Nephron (organoid): ENCODE measurements at regions not wholly inside any gene's neighbourhood (a gene's known extent, or its start where the extent isn't known, plus 50 kb on each side); places are given as distances from the start of the nearest gene placed in this dataset.

Experiments used
- H3K27ac Mint-ChIP-seq, 3 experiments: 2 replicates each; pipeline ENCODE4 v1.8.0; 2020; ENCODE audit warnings: mixed read lengths in 3 of 3, mild to moderate bottlenecking in 2 of 3, moderate library complexity in 1 of 3
- H3K27me3 Mint-ChIP-seq: 2 replicates; pipeline ENCODE4 v1.8.0; 2021; ENCODE audit warnings: low read depth, mild to moderate bottlenecking, moderate library complexity, mixed read lengths
- H3K36me3 Mint-ChIP-seq: 2 replicates; pipeline ENCODE4 v1.8.0; 2020; ENCODE audit warnings: low read depth, mixed read lengths
- H3K4me1 Mint-ChIP-seq: 2 replicates; pipeline ENCODE4 v1.8.0; 2020; ENCODE audit warnings: mixed read lengths
- H3K4me3 Mint-ChIP-seq, 3 experiments: 2 replicates each; pipeline ENCODE4 v1.8.0; 2020; ENCODE audit warnings: mild to moderate bottlenecking in 3 of 3, mixed read lengths in 3 of 3, moderate library complexity in 2 of 3
- H3K9me3 Mint-ChIP-seq: 2 replicates; pipeline ENCODE4 v1.8.0; 2020; ENCODE audit warnings: mixed read lengths
- CTCF ChIP-seq, 3 experiments: fragments of 200-600 bp; sonication (generic); IDR thresholded peaks; one replicate each; pipeline ENCODE4 v1.5.0; 2021; ENCODE audit warnings: antibody characterized with exemption in 3 of 3; ENCODE audit not compliant: unreplicated experiment in 3 of 3

GRCh38 chr17:34699181-34699580 lies 119.8 kb downstream of the TMEM132E start:
- H3K4me3 Mint-ChIP-seq: no peak overlapping the region
- peaks cover 31% of the 10 kb centered on the region for H3K27me3 Mint-ChIP-seq
- TF ChIP-seq CTCF (IDR thresholded peaks at IDR 0.05; ENCODE audit: unreplicated experiment in 3 of 3): no peak
- no peaks in the 10 kb centered on the region for H3K4me1 Mint-ChIP-seq
- H3K9me3 Mint-ChIP-seq: no peaks in the 10 kb centered on the region
- no peaks in the 10 kb centered on the region for H3K36me3 Mint-ChIP-seq
- no peak overlapping the region for H3K27ac Mint-ChIP-seq

- peaks cover 4% of the 10 kb centered on the region for H3K9me3 Mint-ChIP-seq
- no peak for TF ChIP-seq CTCF (IDR thresholded peaks at IDR 0.05; ENCODE audit: unreplicated experiment in 3 of 3)
- no peak overlapping the region for H3K4me3 Mint-ChIP-seq
- no peaks in the 10 kb centered on the region for H3K36me3 Mint-ChIP-seq
- H3K27me3 Mint-ChIP-seq: peaks cover 27% of the 10 kb centered on the region
- no peak overlapping the region for H3K27ac Mint-ChIP-seq
- no peaks in the 10 kb centered on the region for H3K4me1 Mint-ChIP-seq
Measured at GRCh38 chr17:34692920-34693319, 113.5 kb downstream of the TMEM132E start.
